HCT116 (cell line): ENCODE measurements at regions not wholly inside any gene's neighbourhood (a gene's known extent, or its start where the extent isn't known, plus 50 kb on each side); places are given as distances from the start of the nearest gene placed in this dataset.

Source experiments
- ATAC-seq: fragments of 200-7000 bp; cut with Tn5 transposase; 2 replicates; pipeline ENCODE4 v1.9.1; 2020; ENCODE audit warnings: mild to moderate bottlenecking, moderate library complexity
- BruUV-seq: library from RNA; stranded (reverse); fragments of 400-500 nt; replicated peaks from 2 replicates; lab custom pipeline; 2021; lab: Mats Ljungman, UMichigan
- CTCF ChIA-PET: fragments of 300-600 bp; sonication (Branson Sonifier 250); formaldehyde crosslinking; loops from one replicate; lab custom pipeline; 2021; ENCODE audit warnings: antibody characterized with exemption; lab: Charles Lee
- POLR2A ChIA-PET: fragments of 300-600, 350-600 bp; sonication (Branson Sonifier 250); formaldehyde crosslinking; loops from one replicate; lab custom pipeline; 2021; ENCODE audit warnings: antibody characterized with exemption; lab: Charles Lee
- RAD21 ChIA-PET, 2 experiments: fragments of 300-600 bp; sonication (Branson Sonifier 250); formaldehyde crosslinking; loops; one replicate each; lab custom pipeline; 2023; ENCODE audit warnings: low total read pairs in 2 of 2; ENCODE audit not compliant: uncharacterized antibody in 2 of 2, unreplicated experiment in 2 of 2, low non-redundant PET in 1 of 2; lab: Charles Lee
- DNase-seq: peaks from one replicate; pipeline ENCODE4 v3.0.0-alpha.2; 2010; ENCODE audit warnings: low read depth, low spot score
- H2AFZ ChIP-seq: fragments of 200-600 bp; shearing (Covaris generic), sonication (generic); 2 replicates; pipeline ENCODE4 v1.6.1; 2017; ENCODE audit warnings: low read depth, mixed run types, mixed read lengths, antibody characterized with exemption, low read length; ENCODE audit not compliant: poor library complexity, severe bottlenecking
- H3K27ac ChIP-seq: 2 replicates; pipeline ENCODE4 v1.5.1; 2012; ENCODE audit warnings: low read depth, low read length
- H3K27me3 ChIP-seq: fragments of 200-600 bp; sonication (generic); 2 replicates; pipeline ENCODE4 v1.6.1; 2016; ENCODE audit warnings: mixed run types, low read length, mixed read lengths; ENCODE audit not compliant: insufficient read depth
- H3K36me3 ChIP-seq, 2 experiments: fragments of 200-500 bp in 1 of 2; fragments of 200-600 bp in 1 of 2; sonication (Bioruptor generic) in 1 of 2; sonication (generic) in 1 of 2; 2 replicates each; pipeline versions ENCODE4 v1.5.1 to v1.6.1; 2014 to 2016; ENCODE audit warnings: low read length in 2 of 2, inconsistent platforms in 1 of 2, mixed read lengths in 1 of 2, mixed run types in 1 of 2; ENCODE audit not compliant: insufficient read depth in 2 of 2, control insufficient read depth in 1 of 2
- H3K4me1 ChIP-seq, 2 experiments: fragments of 200-600 bp in 1 of 2; sonication (generic) in 1 of 2; 2 replicates each; pipeline versions ENCODE4 v1.5.1 to v1.6.1; 2012 to 2017; ENCODE audit warnings: low read length in 2 of 2, inconsistent platforms in 1 of 2, mild to moderate bottlenecking in 1 of 2, mixed read lengths in 1 of 2, mixed run types in 1 of 2, moderate library complexity in 1 of 2; ENCODE audit not compliant: insufficient read depth in 2 of 2, control insufficient read depth in 1 of 2
- H3K4me2 ChIP-seq: fragments of 200-600 bp; sonication (generic); 2 replicates; pipeline ENCODE4 v1.6.1; 2017; ENCODE audit warnings: mixed run types, low read length, mixed read lengths
- H3K4me3 ChIP-seq, 2 experiments: fragments of 200-600 bp in 1 of 2; sonication (generic) in 1 of 2; replicated peaks in 1 of 2; 2 replicates each; pipeline ENCODE4 v1.5.1; 2011 to 2016; ENCODE audit warnings: low read length in 2 of 2, control low read depth in 1 of 2, low read depth in 1 of 2, mild to moderate bottlenecking in 1 of 2, mixed read lengths in 1 of 2, mixed run types in 1 of 2
- H3K79me2 ChIP-seq: fragments of 200-600 bp; sonication (generic); 2 replicates; pipeline ENCODE4 v1.6.1; 2017; ENCODE audit warnings: mild to moderate bottlenecking, mixed run types, low read length, moderate library complexity, mixed read lengths; ENCODE audit not compliant: insufficient read depth
- H3K9ac ChIP-seq: fragments of 200-600 bp; sonication (generic); 2 replicates; pipeline ENCODE4 v1.6.1; 2016; ENCODE audit warnings: low read length, mixed read lengths
- H3K9me2 ChIP-seq: fragments of 200-600 bp; sonication (generic), shearing (Covaris generic); 2 replicates; pipeline ENCODE4 v1.6.1; 2017; ENCODE audit warnings: mixed run types, mild to moderate bottlenecking, moderate library complexity; ENCODE audit not compliant: insufficient read depth
- H3K9me3 ChIP-seq, 2 experiments: fragments of 200-500 bp in 1 of 2; fragments of 200-600 bp in 1 of 2; sonication (Bioruptor generic) in 1 of 2; sonication (generic) in 1 of 2; 2 replicates each; pipeline ENCODE4 v1.6.1; 2014 to 2017; ENCODE audit warnings: low read length in 2 of 2, mixed read lengths in 2 of 2, inconsistent platforms in 1 of 2, low read depth in 1 of 2, mild to moderate bottlenecking in 1 of 2, mixed run types in 1 of 2, moderate library complexity in 1 of 2; ENCODE audit not compliant: control insufficient read depth in 1 of 2, insufficient read depth in 1 of 2
- H4K20me1 ChIP-seq: fragments of 200-600 bp; sonication (generic), shearing (Covaris generic); 2 replicates; pipeline ENCODE4 v1.6.1; 2017; ENCODE audit warnings: mixed run types, mild to moderate bottlenecking, moderate library complexity; ENCODE audit not compliant: insufficient read depth
- CEBPB ChIP-seq: IDR thresholded peaks from 2 replicates; pipeline ENCODE4 v1.6.1; 2012; ENCODE audit warnings: low read depth
- EZH2 ChIP-seq: fragments of 200-600 bp; sonication (generic); IDR thresholded peaks from 2 replicates; pipeline ENCODE4 v1.6.1; 2017; ENCODE audit warnings: antibody characterized with exemption, mixed run types
- JUND ChIP-seq: IDR thresholded peaks from 2 replicates; pipeline ENCODE4 v1.6.1; 2012
- POLR2A ChIP-seq: IDR thresholded peaks from 2 replicates; pipeline ENCODE4 v1.7.0; 2011; ENCODE audit warnings: borderline replicate concordance; ENCODE audit not compliant: insufficient read depth, insufficient read length; ENCODE audit errors: extremely low read depth
- SRF ChIP-seq: IDR thresholded peaks from 2 replicates; pipeline ENCODE4 v1.6.1; 2012; ENCODE audit warnings: low read depth
- ZFX ChIP-seq: fragments of 450-650 bp; IDR thresholded peaks from 2 replicates; pipeline ENCODE4 v1.6.1; 2017
- ZNF274 ChIP-seq: fragments of 200-500 bp; sonication (Bioruptor generic); IDR thresholded peaks from 2 replicates; pipeline ENCODE4 v1.6.1; 2014; ENCODE audit warnings: mild to moderate bottlenecking, low read depth, low read length, inconsistent platforms
- intact Hi-C: fragments of 100-400 bp; cut with micrococcal nuclease; formaldehyde crosslinking; loops from 2 replicates; pipeline ENCODE4 v1.10.0; 2022
- TF ChIP-seq, protein P1 (sequence below), 3 experiments: fragments of 200-600 bp in 1 of 3; sonication (generic) in 1 of 3; IDR thresholded peaks in 2 of 3; conservative IDR thresholded peaks in 1 of 3; 2 replicates each; pipeline ENCODE4 v1.5.1; 2012 to 2017; ENCODE audit warnings: low read depth in 2 of 3, low read length in 2 of 3, antibody characterized with exemption in 1 of 3, borderline replicate concordance in 1 of 3, control low read depth in 1 of 3, mild to moderate bottlenecking in 1 of 3, mixed read lengths in 1 of 3, mixed run types in 1 of 3, moderate library complexity in 1 of 3; ENCODE audit not compliant: insufficient read depth in 1 of 3

- no peak for TF ChIP-seq JUND
These were observed 236.2 kb upstream of the COPS8 start (continued) for GRCh38 chr2:236849508-236849907.

DNA sequence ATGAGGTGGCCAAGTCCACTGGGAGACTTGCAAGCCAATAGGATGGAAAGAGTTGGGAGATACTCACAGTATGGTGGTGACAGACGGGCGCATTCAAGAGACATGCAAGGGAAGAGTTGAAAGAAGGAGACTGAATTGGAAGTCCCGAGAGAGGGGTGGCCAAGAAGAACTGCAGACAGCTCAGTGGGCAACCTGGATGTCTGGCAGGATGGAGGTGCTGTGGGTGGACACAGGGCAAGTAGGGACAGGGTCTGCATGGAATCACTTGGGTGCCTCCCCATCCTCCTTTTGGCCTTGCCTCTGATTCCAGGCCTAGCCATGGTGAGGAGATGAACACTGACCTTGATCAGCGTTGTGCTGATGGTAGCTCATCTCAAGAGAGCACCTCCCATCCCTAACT lies 235.7 kb upstream of the COPS8 start:
- Histone ChIP-seq H3K36me3 (no peaks in the 10 kb centered on the region), H4K20me1 (no peaks in the 10 kb centered on the region), H3K27me3 (peaks cover 9% of the 10 kb centered on the region; the same call in 1 of the 2 replicates), H3K9me2 (no peaks in the 10 kb centered on the region), H3K9ac (no peak overlapping the region), H3K4me1 (no peaks in the 10 kb centered on the region), H3K79me2 (no peaks in the 10 kb centered on the region), H2AFZ (no peak overlapping the region), H3K9me3 (no peaks in the 10 kb centered on the region; a peak in 1 of 4 replicates), H3K4me2 (no peak overlapping the region), H3K4me3 (no peak overlapping the region), H3K27ac (no peak overlapping the region)
- TF ChIP-seq ZFX: no peak
- TF ChIP-seq EZH2: no peak
- TF ChIP-seq POLR2A: no peak
- no peak for TF ChIP-seq CEBPB
- TF ChIP-seq SRF: no peak
- TF ChIP-seq, protein P1, sequence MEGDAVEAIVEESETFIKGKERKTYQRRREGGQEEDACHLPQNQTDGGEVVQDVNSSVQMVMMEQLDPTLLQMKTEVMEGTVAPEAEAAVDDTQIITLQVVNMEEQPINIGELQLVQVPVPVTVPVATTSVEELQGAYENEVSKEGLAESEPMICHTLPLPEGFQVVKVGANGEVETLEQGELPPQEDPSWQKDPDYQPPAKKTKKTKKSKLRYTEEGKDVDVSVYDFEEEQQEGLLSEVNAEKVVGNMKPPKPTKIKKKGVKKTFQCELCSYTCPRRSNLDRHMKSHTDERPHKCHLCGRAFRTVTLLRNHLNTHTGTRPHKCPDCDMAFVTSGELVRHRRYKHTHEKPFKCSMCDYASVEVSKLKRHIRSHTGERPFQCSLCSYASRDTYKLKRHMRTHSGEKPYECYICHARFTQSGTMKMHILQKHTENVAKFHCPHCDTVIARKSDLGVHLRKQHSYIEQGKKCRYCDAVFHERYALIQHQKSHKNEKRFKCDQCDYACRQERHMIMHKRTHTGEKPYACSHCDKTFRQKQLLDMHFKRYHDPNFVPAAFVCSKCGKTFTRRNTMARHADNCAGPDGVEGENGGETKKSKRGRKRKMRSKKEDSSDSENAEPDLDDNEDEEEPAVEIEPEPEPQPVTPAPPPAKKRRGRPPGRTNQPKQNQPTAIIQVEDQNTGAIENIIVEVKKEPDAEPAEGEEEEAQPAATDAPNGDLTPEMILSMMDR (IDR thresholded peaks at IDR 0.05 in 2 of 3, conservative IDR thresholded peaks at IDR 0.05 in 1 of 3; ENCODE audit: borderline replicate concordance in 1 of 3, insufficient read depth in 1 of 3, low read depth in 2 of 3, low read length in 2 of 3): no peak
- ChIA-PET CTCF (no interaction called here), RAD21 (no interaction called here), POLR2A (no interaction called here)
- no TSS peak for BruUV-seq
- ATAC-seq (no peak), DNase-seq (no peak)
- intact Hi-C loops: no loop called here

DNA sequence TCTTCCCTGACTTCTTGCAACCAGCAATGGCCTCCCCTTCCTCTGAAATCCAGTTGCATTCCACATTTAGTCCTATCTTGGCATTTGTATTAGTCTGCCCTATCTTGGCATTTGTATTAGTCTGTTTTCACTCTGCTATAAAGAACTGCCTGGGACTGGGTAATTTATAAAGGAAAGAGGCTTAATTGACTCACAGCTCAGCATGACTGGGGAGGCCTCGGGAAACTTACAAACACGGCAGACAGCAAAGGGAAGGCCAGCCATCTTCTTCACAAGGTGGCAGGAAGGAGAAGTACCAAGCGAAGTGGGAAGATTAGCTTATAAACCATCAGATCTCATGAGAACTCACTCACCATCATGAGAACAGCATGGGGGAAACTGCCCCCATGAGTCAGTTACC lies 234.5 kb upstream of the COPS8 start:
- Histone ChIP-seq H3K9ac (no peak overlapping the region), H3K9me2 (no peaks in the 10 kb centered on the region), H3K4me3 (no peak overlapping the region), H3K4me1 (no peaks in the 10 kb centered on the region), H3K27ac (no peak overlapping the region), H2AFZ (no peak overlapping the region), H3K79me2 (no peaks in the 10 kb centered on the region), H3K27me3 (peaks cover 10% of the 10 kb centered on the region; the same call in 1 of the 2 replicates), H3K36me3 (no peaks in the 10 kb centered on the region), H3K4me2 (no peak overlapping the region), H4K20me1 (no peaks in the 10 kb centered on the region), H3K9me3 (no peaks in the 10 kb centered on the region)
- CTCF ChIA-PET: no interaction called here
- no peak for DNase-seq
- RAD21 ChIA-PET: no interaction called here
- POLR2A ChIA-PET: no interaction called here
- no TSS peak for BruUV-seq
- ATAC-seq: no peak
- intact Hi-C loops: no loop called here
- TF ChIP-seq ZNF274: no peak
